ENCODE measurements at regions not wholly inside any gene's neighbourhood (a gene's known extent, or its start where the extent isn't known, plus 50 kb on each side); places are given as distances from the start of the nearest gene placed in this dataset.

- Histone ChIP-seq H3K9me3 (ENCODE audit: control insufficient read depth in 1 of 2, low read length in 2 of 2) (no peaks in the 10 kb centered on the region), H3K4me3 (ENCODE audit: low read depth in 1 of 2, low read length in 2 of 2) (no peak overlapping the region), H3K9ac (ENCODE audit: low read depth in 1 of 2, low read length in 2 of 2) (no peak overlapping the region), H3K36me3 (ENCODE audit: control insufficient read depth in 1 of 2, insufficient read depth in 2 of 2, low read length in 2 of 2) (no peaks in the 10 kb centered on the region), H3K4me1 (ENCODE audit: control insufficient read depth in 1 of 2, insufficient read depth in 2 of 2, low read length in 2 of 2) (no peaks in the 10 kb centered on the region), H3K27me3 (ENCODE audit: control insufficient read depth in 1 of 2, insufficient read depth in 2 of 2, low read length in 2 of 2) (no peaks in the 10 kb centered on the region), H3K27ac (ENCODE audit: low read depth, low read length) (no peak overlapping the region)
These were observed 211.2 kb upstream of the LNX1 start for GRCh38 chr4:53802500-53802899.

GRCh38 chr4:53801373-53801772 is 210.1 kb upstream of the LNX1 start:
- H3K4me1 ChIP-seq (ENCODE audit: control insufficient read depth in 1 of 2, insufficient read depth in 2 of 2, low read length in 2 of 2) = no peaks in the 10 kb centered on the region
- H3K36me3 ChIP-seq (ENCODE audit: control insufficient read depth in 1 of 2, insufficient read depth in 2 of 2, low read length in 2 of 2) = no peaks in the 10 kb centered on the region
- no peaks in the 10 kb centered on the region for H3K9me3 ChIP-seq (ENCODE audit: control insufficient read depth in 1 of 2, low read length in 2 of 2)
- H3K9ac ChIP-seq (ENCODE audit: low read depth in 1 of 2, low read length in 2 of 2) = no peak overlapping the region
- H3K4me3 ChIP-seq (ENCODE audit: low read depth in 1 of 2, low read length in 2 of 2) = no peak overlapping the region
- H3K27ac ChIP-seq (ENCODE audit: low read depth, low read length) = no peak overlapping the region
- H3K27me3 ChIP-seq (ENCODE audit: control insufficient read depth in 1 of 2, insufficient read depth in 2 of 2, low read length in 2 of 2) = no peaks in the 10 kb centered on the region

GRCh38 chr4:53800741-53801140 is 209.5 kb upstream of the LNX1 start:
- Histone ChIP-seq H3K36me3 (ENCODE audit: control insufficient read depth in 1 of 2, insufficient read depth in 2 of 2, low read length in 2 of 2) (no peaks in the 10 kb centered on the region), H3K9me3 (ENCODE audit: control insufficient read depth in 1 of 2, low read length in 2 of 2) (no peaks in the 10 kb centered on the region), H3K27ac (ENCODE audit: low read depth, low read length) (no peak overlapping the region), H3K4me3 (ENCODE audit: low read depth in 1 of 2, low read length in 2 of 2) (no peak overlapping the region), H3K4me1 (ENCODE audit: control insufficient read depth in 1 of 2, insufficient read depth in 2 of 2, low read length in 2 of 2) (no peaks in the 10 kb centered on the region), H3K9ac (ENCODE audit: low read depth in 1 of 2, low read length in 2 of 2) (no peak overlapping the region), H3K27me3 (ENCODE audit: control insufficient read depth in 1 of 2, insufficient read depth in 2 of 2, low read length in 2 of 2) (no peaks in the 10 kb centered on the region)

DNA sequence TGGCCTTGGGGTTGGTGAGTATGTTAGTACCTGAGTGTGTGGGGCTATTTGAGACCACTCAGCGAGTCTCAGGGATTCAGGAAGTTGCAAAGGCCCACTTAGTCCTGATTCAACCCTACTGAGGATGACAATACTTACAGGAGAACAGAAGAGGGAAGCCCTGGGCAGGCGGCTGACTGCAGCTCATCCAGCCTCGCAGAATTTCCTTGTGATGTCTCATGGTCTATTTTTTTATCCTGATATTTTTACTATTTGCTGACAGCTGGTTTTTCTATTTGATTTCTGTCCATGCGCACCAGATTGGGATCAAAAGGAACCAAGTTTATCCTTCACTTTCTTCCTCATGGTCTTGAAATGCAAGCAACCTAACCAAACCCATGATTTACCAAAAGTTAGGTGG is 201.8 kb upstream of the LNX1 start:
- Histone ChIP-seq H3K27ac (ENCODE audit: low read depth, low read length) (no peak overlapping the region), H3K27me3 (ENCODE audit: control insufficient read depth in 1 of 2, insufficient read depth in 2 of 2, low read length in 2 of 2) (no peaks in the 10 kb centered on the region), H3K36me3 (ENCODE audit: control insufficient read depth in 1 of 2, insufficient read depth in 2 of 2, low read length in 2 of 2) (no peaks in the 10 kb centered on the region), H3K4me3 (ENCODE audit: low read depth in 1 of 2, low read length in 2 of 2) (no peak overlapping the region), H3K9ac (ENCODE audit: low read depth in 1 of 2, low read length in 2 of 2) (no peak overlapping the region), H3K9me3 (ENCODE audit: control insufficient read depth in 1 of 2, low read length in 2 of 2) (no peaks in the 10 kb centered on the region), H3K4me1 (ENCODE audit: control insufficient read depth in 1 of 2, insufficient read depth in 2 of 2, low read length in 2 of 2) (no peaks in the 10 kb centered on the region)

GRCh38 chr4:53790286-53790685 is 199.0 kb upstream of the LNX1 start:
- H3K4me1 ChIP-seq (ENCODE audit: control insufficient read depth in 1 of 2, insufficient read depth in 2 of 2, low read length in 2 of 2) = peaks cover 0 to 4% of the 10 kb centered on the region in 2 donors
- H3K9me3 ChIP-seq (ENCODE audit: control insufficient read depth in 1 of 2, low read length in 2 of 2) = no peaks in the 10 kb centered on the region
- H3K4me3 ChIP-seq (ENCODE audit: low read depth in 1 of 2, low read length in 2 of 2) = no peak overlapping the region
- no peaks in the 10 kb centered on the region for H3K36me3 ChIP-seq (ENCODE audit: control insufficient read depth in 1 of 2, insufficient read depth in 2 of 2, low read length in 2 of 2)
- no peaks in the 10 kb centered on the region for H3K27me3 ChIP-seq (ENCODE audit: control insufficient read depth in 1 of 2, insufficient read depth in 2 of 2, low read length in 2 of 2)
- no peak overlapping the region for H3K27ac ChIP-seq (ENCODE audit: low read depth, low read length)
- no peak overlapping the region for H3K9ac ChIP-seq (ENCODE audit: low read depth in 1 of 2, low read length in 2 of 2)

DNA sequence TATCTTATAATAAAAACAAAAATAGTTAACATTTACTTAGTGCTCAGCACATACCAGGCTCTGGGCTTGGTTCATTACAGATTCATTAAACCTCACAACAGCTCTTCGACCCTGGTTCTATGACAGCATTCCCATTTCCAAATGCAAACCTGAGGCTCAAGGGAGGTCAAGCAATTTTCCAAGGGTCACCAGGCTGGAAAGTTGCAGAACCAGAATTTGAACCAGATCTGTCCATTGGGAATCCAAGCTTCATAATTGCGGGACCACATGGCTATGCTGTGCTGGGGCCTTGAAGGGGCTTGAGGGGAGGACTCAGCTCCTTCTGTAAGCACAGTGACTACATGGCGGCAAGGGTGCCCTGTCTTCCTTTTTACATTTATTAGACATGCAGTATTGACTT is 197.3 kb upstream of the LNX1 start:
- H3K4me1 ChIP-seq (ENCODE audit: control insufficient read depth in 1 of 2, insufficient read depth in 2 of 2, low read length in 2 of 2) = peaks cover 0 to 4% of the 10 kb centered on the region in 2 donors
- no peaks in the 10 kb centered on the region for H3K36me3 ChIP-seq (ENCODE audit: control insufficient read depth in 1 of 2, insufficient read depth in 2 of 2, low read length in 2 of 2)
- H3K27ac ChIP-seq (ENCODE audit: low read depth, low read length) = no peak overlapping the region
- no peaks in the 10 kb centered on the region for H3K9me3 ChIP-seq (ENCODE audit: control insufficient read depth in 1 of 2, low read length in 2 of 2)
- H3K27me3 ChIP-seq (ENCODE audit: control insufficient read depth in 1 of 2, insufficient read depth in 2 of 2, low read length in 2 of 2) = no peaks in the 10 kb centered on the region
- no peak overlapping the region for H3K4me3 ChIP-seq (ENCODE audit: low read depth in 1 of 2, low read length in 2 of 2)
- no peak overlapping the region for H3K9ac ChIP-seq (ENCODE audit: low read depth in 1 of 2, low read length in 2 of 2)

DNA sequence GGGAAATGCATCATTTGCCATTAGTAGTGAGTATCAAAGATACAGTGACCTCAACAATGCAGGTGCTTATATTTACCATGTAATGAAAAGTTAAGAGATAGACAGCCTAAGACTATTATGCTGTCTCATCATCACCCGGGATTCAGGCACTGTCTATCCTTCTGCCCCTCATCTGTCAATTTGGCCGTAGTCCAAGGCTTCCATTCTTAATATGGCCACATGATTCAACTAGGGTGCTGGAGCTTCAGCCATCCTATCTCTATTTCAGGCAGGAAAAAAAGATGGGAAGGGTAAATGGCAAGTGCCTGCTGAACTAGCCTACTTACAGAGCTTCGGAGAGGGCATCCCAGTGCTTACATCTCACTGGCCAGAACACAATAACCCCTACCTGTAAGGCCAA is 196.7 kb upstream of the LNX1 start:
- Histone ChIP-seq H3K27ac (ENCODE audit: low read depth, low read length) (no peak overlapping the region), H3K27me3 (ENCODE audit: control insufficient read depth in 1 of 2, insufficient read depth in 2 of 2, low read length in 2 of 2) (no peaks in the 10 kb centered on the region), H3K36me3 (ENCODE audit: control insufficient read depth in 1 of 2, insufficient read depth in 2 of 2, low read length in 2 of 2) (no peaks in the 10 kb centered on the region), H3K9ac (ENCODE audit: low read depth in 1 of 2, low read length in 2 of 2) (no peak overlapping the region), H3K9me3 (ENCODE audit: control insufficient read depth in 1 of 2, low read length in 2 of 2) (no peaks in the 10 kb centered on the region), H3K4me3 (ENCODE audit: low read depth in 1 of 2, low read length in 2 of 2) (no peak overlapping the region), H3K4me1 (ENCODE audit: control insufficient read depth in 1 of 2, insufficient read depth in 2 of 2, low read length in 2 of 2) (peaks cover 0 to 4% of the 10 kb centered on the region in 2 donors)

GRCh38 chr4:53786632-53787031 is 195.3 kb upstream of the LNX1 start:
- H3K9me3 ChIP-seq (ENCODE audit: control insufficient read depth in 1 of 2, low read length in 2 of 2) = no peaks in the 10 kb centered on the region
- H3K4me1 ChIP-seq (ENCODE audit: control insufficient read depth in 1 of 2, insufficient read depth in 2 of 2, low read length in 2 of 2) = peaks cover 0 to 4% of the 10 kb centered on the region in 2 donors
- no peak overlapping the region for H3K9ac ChIP-seq (ENCODE audit: low read depth in 1 of 2, low read length in 2 of 2)
- H3K27me3 ChIP-seq (ENCODE audit: control insufficient read depth in 1 of 2, insufficient read depth in 2 of 2, low read length in 2 of 2) = no peaks in the 10 kb centered on the region
- no peak overlapping the region for H3K27ac ChIP-seq (ENCODE audit: low read depth, low read length)
- H3K36me3 ChIP-seq (ENCODE audit: control insufficient read depth in 1 of 2, insufficient read depth in 2 of 2, low read length in 2 of 2) = no peaks in the 10 kb centered on the region
- no peak overlapping the region for H3K4me3 ChIP-seq (ENCODE audit: low read depth in 1 of 2, low read length in 2 of 2)

DNA sequence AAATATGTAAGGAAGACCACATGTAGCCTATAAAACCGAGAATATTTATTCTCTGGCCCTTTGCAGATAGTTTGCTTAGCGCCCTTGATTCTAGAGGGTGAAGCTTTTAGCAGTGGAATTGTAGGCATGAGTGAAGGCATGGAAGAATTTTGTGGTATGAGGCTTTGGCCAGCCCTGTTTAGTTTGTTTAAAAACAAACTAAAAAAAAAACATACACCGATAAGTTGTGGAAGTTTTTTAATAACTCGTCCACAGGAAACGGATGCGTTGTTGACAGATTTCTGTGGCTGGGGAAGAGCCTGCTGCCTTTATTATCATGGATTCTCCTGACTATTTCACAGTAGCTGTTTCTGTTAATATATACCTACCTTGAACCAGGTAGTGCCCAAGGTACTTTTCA is 194.7 kb upstream of the LNX1 start:
- H3K4me3 ChIP-seq (ENCODE audit: low read depth in 1 of 2, low read length in 2 of 2) = no peak overlapping the region
- H3K27ac ChIP-seq (ENCODE audit: low read depth, low read length) = no peak overlapping the region
- no peaks in the 10 kb centered on the region for H3K27me3 ChIP-seq (ENCODE audit: control insufficient read depth in 1 of 2, insufficient read depth in 2 of 2, low read length in 2 of 2)
- H3K9ac ChIP-seq (ENCODE audit: low read depth in 1 of 2, low read length in 2 of 2) = no peak overlapping the region
- H3K36me3 ChIP-seq (ENCODE audit: control insufficient read depth in 1 of 2, insufficient read depth in 2 of 2, low read length in 2 of 2) = no peaks in the 10 kb centered on the region
- H3K4me1 ChIP-seq (ENCODE audit: control insufficient read depth in 1 of 2, insufficient read depth in 2 of 2, low read length in 2 of 2) = peaks cover 0 to 4% of the 10 kb centered on the region in 2 donors
- no peaks in the 10 kb centered on the region for H3K9me3 ChIP-seq (ENCODE audit: control insufficient read depth in 1 of 2, low read length in 2 of 2)

- H3K4me3 ChIP-seq (ENCODE audit: low read depth in 1 of 2, low read length in 2 of 2) = no peak overlapping the region
- H3K36me3 ChIP-seq (ENCODE audit: control insufficient read depth in 1 of 2, insufficient read depth in 2 of 2, low read length in 2 of 2) = no peaks in the 10 kb centered on the region
- H3K27me3 ChIP-seq (ENCODE audit: control insufficient read depth in 1 of 2, insufficient read depth in 2 of 2, low read length in 2 of 2) = peaks cover 0 to 3% of the 10 kb centered on the region in 2 donors
- peaks cover 0 to 4% of the 10 kb centered on the region in 2 donors for H3K4me1 ChIP-seq (ENCODE audit: control insufficient read depth in 1 of 2, insufficient read depth in 2 of 2, low read length in 2 of 2)
- H3K9ac ChIP-seq (ENCODE audit: low read depth in 1 of 2, low read length in 2 of 2) = no peak overlapping the region
- H3K9me3 ChIP-seq (ENCODE audit: control insufficient read depth in 1 of 2, low read length in 2 of 2) = no peaks in the 10 kb centered on the region
- no peak overlapping the region for H3K27ac ChIP-seq (ENCODE audit: low read depth, low read length)
These were observed 192.8 kb upstream of the LNX1 start for GRCh38 chr4:53784112-53784511.

GRCh38 chr4:53783208-53783859 is 192.0 kb upstream of the LNX1 start:
- Histone ChIP-seq H3K9ac (ENCODE audit: low read depth in 1 of 2, low read length in 2 of 2) (no peak overlapping the region), H3K36me3 (ENCODE audit: control insufficient read depth in 1 of 2, insufficient read depth in 2 of 2, low read length in 2 of 2) (no peaks in the 10 kb centered on the region), H3K27ac (ENCODE audit: low read depth, low read length) (no peak overlapping the region), H3K4me3 (ENCODE audit: low read depth in 1 of 2, low read length in 2 of 2) (no peak overlapping the region), H3K27me3 (ENCODE audit: control insufficient read depth in 1 of 2, insufficient read depth in 2 of 2, low read length in 2 of 2) (peaks cover 0 to 3% of the 10 kb centered on the region in 2 donors), H3K4me1 (ENCODE audit: control insufficient read depth in 1 of 2, insufficient read depth in 2 of 2, low read length in 2 of 2) (peaks cover 0 to 4% of the 10 kb centered on the region in 2 donors), H3K9me3 (ENCODE audit: control insufficient read depth in 1 of 2, low read length in 2 of 2) (no peaks in the 10 kb centered on the region)
